ENCODE measurements at regions not wholly inside any gene's neighbourhood (a gene's known extent, or its start where the extent isn't known, plus 50 kb on each side); places are given as distances from the start of the nearest gene placed in this dataset.
"Not testable (repeated sequence)": the region's sequence is repeated elsewhere in the genome, so short reads cannot be mapped to it uniquely, and the experiment has no call there.

GRCh38 chr3:28949580-28949979 is 331.3 kb upstream of the RBMS3 start:
- DNase-seq (ENCODE audit: low read depth in 3 of 3), result no peak

GRCh38 chr3:28950614-28951013 is 330.3 kb upstream of the RBMS3 start:
- no peak for DNase-seq (ENCODE audit: low read depth in 3 of 3)

GRCh38 chr3:28951772-28952556 is 328.9 kb upstream of the RBMS3 start:
- no peak for DNase-seq (ENCODE audit: low read depth in 3 of 3)

- no peak for DNase-seq (ENCODE audit: low read depth in 3 of 3)
Observed at GRCh38 chr3:28958656-28959055, 322.2 kb upstream of the RBMS3 start.

- DNase-seq (ENCODE audit: low read depth in 3 of 3), result no peak
Observed at GRCh38 chr3:28971156-28971555, 309.7 kb upstream of the RBMS3 start.

GRCh38 chr3:28972921-28973320 is 307.9 kb upstream of the RBMS3 start:
- DNase-seq (ENCODE audit: low read depth in 3 of 3), result no peak

- no peak for DNase-seq (ENCODE audit: low read depth in 3 of 3)
Observed at GRCh38 chr3:28973609-28974008, 307.3 kb upstream of the RBMS3 start.

GRCh38 chr3:28978092-28978491 is 302.8 kb upstream of the RBMS3 start:
- DNase-seq (ENCODE audit: low read depth in 3 of 3), result no peak

- no peak for DNase-seq (ENCODE audit: low read depth in 3 of 3)
Observed at GRCh38 chr3:28980131-28980530, 300.7 kb upstream of the RBMS3 start.

GRCh38 chr3:28980631-28981030 is 300.2 kb upstream of the RBMS3 start:
- no peak for DNase-seq (ENCODE audit: low read depth in 3 of 3)

- DNase-seq (ENCODE audit: low read depth in 3 of 3), result no peak
Observed at GRCh38 chr3:28982906-28983305, 298.0 kb upstream of the RBMS3 start.

- no peak for DNase-seq (ENCODE audit: low read depth in 3 of 3)
Observed at GRCh38 chr3:28986922-28987321, 293.9 kb upstream of the RBMS3 start.

GRCh38 chr3:28989646-28990089 is 291.2 kb upstream of the RBMS3 start:
- DNase-seq (ENCODE audit: low read depth in 3 of 3), result no peak

- DNase-seq (ENCODE audit: low read depth in 3 of 3), result no peak
Observed at GRCh38 chr3:28994161-28994905, 286.5 kb upstream of the RBMS3 start.

- no peak for DNase-seq (ENCODE audit: low read depth in 3 of 3)
Observed at GRCh38 chr3:29004885-29005599, 275.8 kb upstream of the RBMS3 start.

GRCh38 chr3:29005862-29006261 is 275.0 kb upstream of the RBMS3 start:
- DNase-seq (ENCODE audit: low read depth in 3 of 3), result no peak

GRCh38 chr3:29011441-29011840 is 269.4 kb upstream of the RBMS3 start:
- no peak for DNase-seq (ENCODE audit: low read depth in 3 of 3)

GRCh38 chr3:29011966-29012365 is 268.9 kb upstream of the RBMS3 start:
- DNase-seq (ENCODE audit: low read depth in 3 of 3), result no peak

- DNase-seq (ENCODE audit: low read depth in 3 of 3), result no peak
Observed at GRCh38 chr3:29022976-29023375, 257.9 kb upstream of the RBMS3 start.

- no peak for DNase-seq (ENCODE audit: low read depth in 3 of 3)
Observed at GRCh38 chr3:29026286-29026685, 254.6 kb upstream of the RBMS3 start.

GRCh38 chr3:29026959-29027358 is 253.9 kb upstream of the RBMS3 start:
- DNase-seq (ENCODE audit: low read depth in 3 of 3), result no peak

GRCh38 chr3:29031175-29031574 is 249.7 kb upstream of the RBMS3 start:
- not testable (repeated sequence) for DNase-seq (ENCODE audit: low read depth in 3 of 3)

GRCh38 chr3:29033511-29033910 is 247.4 kb upstream of the RBMS3 start:
- DNase-seq (ENCODE audit: low read depth in 3 of 3), result no peak

All from stimulated activated CD4-positive, alpha-beta T cell treated with anti-CD3 and anti-CD28 coated beads, TNF-alpha, amount 100 ng/mL, for 4 hours (primary cell).